ENCODE measurements at regions not wholly inside any gene's neighbourhood (a gene's known extent, or its start where the extent isn't known, plus 50 kb on each side); places are given as distances from the start of the nearest gene placed in this dataset.

- no peak for TF ChIP-seq CTCF (IDR thresholded peaks at IDR 0.05)
- no peak for TF ChIP-seq POLR2A (IDR thresholded peaks at IDR 0.05)
- no peak for TF ChIP-seq EP300 (IDR thresholded peaks at IDR 0.05)
These were observed 188.1 kb upstream of the SAMSN1 start for GRCh38 chr21:14734191-14734590.
